ENCODE measurements at regions not wholly inside any gene's neighbourhood (a gene's known extent, or its start where the extent isn't known, plus 50 kb on each side); places are given as distances from the start of the nearest gene placed in this dataset.
A peak's percentile ranks its signal among the peaks of the same experiment; 100 is the strongest.

DNA sequence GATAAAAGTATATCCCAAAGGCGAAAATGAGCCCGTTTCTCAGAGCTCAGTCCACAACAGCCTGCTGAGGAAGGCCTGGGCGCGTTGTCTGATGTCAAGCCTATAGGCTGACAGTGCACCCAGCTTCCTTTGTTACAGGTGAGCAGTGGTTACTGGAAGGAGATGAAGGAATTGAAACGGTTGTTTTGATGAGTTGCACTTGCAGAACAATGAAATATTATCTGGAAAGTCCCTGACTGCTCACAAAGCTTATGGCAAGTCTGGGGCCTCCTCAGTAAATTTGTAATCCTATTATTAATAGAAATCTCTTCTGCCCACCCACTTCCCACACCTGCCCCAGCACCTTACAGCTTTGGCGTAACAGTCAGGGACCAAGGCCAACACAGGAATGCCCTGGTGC, 77.8 kb downstream of the C11orf91 start:
- no peaks in the 10 kb centered on the region for H3K27me3 ChIP-seq (ENCODE audit: insufficient read depth, poor library complexity, severe bottlenecking)
- ATAC-seq (ENCODE audit: low read depth) (no peak), DNase-seq (ENCODE audit: low spot score) (no peak)
- TF ChIP-seq, protein P1, sequence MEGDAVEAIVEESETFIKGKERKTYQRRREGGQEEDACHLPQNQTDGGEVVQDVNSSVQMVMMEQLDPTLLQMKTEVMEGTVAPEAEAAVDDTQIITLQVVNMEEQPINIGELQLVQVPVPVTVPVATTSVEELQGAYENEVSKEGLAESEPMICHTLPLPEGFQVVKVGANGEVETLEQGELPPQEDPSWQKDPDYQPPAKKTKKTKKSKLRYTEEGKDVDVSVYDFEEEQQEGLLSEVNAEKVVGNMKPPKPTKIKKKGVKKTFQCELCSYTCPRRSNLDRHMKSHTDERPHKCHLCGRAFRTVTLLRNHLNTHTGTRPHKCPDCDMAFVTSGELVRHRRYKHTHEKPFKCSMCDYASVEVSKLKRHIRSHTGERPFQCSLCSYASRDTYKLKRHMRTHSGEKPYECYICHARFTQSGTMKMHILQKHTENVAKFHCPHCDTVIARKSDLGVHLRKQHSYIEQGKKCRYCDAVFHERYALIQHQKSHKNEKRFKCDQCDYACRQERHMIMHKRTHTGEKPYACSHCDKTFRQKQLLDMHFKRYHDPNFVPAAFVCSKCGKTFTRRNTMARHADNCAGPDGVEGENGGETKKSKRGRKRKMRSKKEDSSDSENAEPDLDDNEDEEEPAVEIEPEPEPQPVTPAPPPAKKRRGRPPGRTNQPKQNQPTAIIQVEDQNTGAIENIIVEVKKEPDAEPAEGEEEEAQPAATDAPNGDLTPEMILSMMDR (IDR thresholded peaks at IDR 0.05; ENCODE audit: poor library complexity, severe bottlenecking) = no peak
- H3K27ac ChIP-seq (ENCODE audit: poor library complexity, severe bottlenecking) = no peak overlapping the region
- no peaks in the 10 kb centered on the region for H3K9me3 ChIP-seq (ENCODE audit: severe bottlenecking)
- no peak overlapping the region for H3K4me3 ChIP-seq (ENCODE audit: severe bottlenecking)
- H3K4me1 ChIP-seq (ENCODE audit: insufficient read depth, poor library complexity, severe bottlenecking) = peaks cover 17% of the 10 kb centered on the region
- peaks cover 7% of the 10 kb centered on the region; the same call in 1 of the 2 replicates for H3K36me3 ChIP-seq (ENCODE audit: low read depth)

DNA sequence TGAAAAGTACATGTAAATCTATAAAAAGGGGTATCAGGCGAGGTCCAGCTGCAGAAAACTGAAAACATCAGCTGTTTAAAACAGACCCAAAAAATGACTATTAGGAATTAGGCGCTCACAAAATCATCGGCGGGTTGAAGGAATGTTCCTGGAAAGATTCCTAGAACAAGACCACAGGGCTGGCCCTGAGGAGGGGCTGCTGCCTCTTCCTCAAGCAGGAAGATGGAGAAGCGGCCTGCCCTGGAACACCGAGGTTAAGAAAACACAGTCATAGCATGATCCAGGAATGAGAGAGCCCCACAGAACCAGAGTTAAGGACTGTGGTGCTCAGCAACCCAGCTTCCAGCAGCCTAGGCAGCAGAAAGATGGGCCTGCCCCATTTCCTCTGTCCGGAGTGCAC, 78.4 kb downstream of the C11orf91 start:
- Histone ChIP-seq H3K4me3 (ENCODE audit: severe bottlenecking) (no peak overlapping the region), H3K9me3 (ENCODE audit: severe bottlenecking) (no peaks in the 10 kb centered on the region), H3K4me1 (ENCODE audit: insufficient read depth, poor library complexity, severe bottlenecking) (peaks cover 21% of the 10 kb centered on the region), H3K27me3 (ENCODE audit: insufficient read depth, poor library complexity, severe bottlenecking) (no peaks in the 10 kb centered on the region), H3K36me3 (ENCODE audit: low read depth) (peaks cover 7% of the 10 kb centered on the region; the same call in 1 of the 2 replicates), H3K27ac (ENCODE audit: poor library complexity, severe bottlenecking) (no peak overlapping the region)
- TF ChIP-seq, protein P1 (IDR thresholded peaks at IDR 0.05; ENCODE audit: poor library complexity, severe bottlenecking) = no peak
- ATAC-seq (ENCODE audit: low read depth) (no peak), DNase-seq (ENCODE audit: low spot score) (no peak)

DNA sequence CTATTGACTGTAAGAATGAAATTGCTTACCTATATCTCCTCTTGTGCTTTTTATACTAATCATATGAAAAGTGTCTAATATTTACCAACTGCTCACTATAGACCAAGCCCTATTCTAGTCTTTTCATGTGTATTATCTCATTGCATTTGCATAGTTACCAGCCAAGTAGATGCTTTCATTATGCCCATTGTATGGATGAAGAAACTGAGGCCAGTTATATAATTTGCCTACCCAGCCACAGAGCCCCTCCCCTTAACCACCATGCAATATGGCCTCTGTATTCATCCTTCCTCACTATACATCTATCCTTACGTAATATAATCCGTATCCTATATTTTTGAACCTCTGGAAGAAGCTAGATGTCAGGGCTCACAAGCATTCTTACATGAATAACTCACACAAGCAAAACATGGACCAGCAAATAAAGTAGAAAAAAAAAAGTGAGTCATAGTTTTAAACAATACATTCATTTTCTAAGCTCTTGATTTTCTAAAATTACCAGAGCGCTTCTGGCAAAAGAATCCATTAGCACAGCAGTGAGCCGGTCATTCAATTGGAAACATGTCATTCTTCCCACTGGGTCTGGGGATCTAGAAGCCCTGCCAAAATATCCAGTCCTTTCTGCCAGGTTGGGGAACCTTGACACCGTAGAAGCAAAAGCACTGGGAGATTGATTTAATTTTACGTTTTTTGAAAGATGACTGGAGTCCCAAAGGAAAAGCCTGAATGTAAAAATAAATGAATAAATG, 80.0 kb downstream of the C11orf91 start:
- Histone ChIP-seq H3K27me3 (ENCODE audit: insufficient read depth, poor library complexity, severe bottlenecking) (no peaks in the 10 kb centered on the region), H3K4me3 (ENCODE audit: severe bottlenecking) (no peak overlapping the region), H3K9me3 (ENCODE audit: severe bottlenecking) (no peaks in the 10 kb centered on the region), H3K27ac (ENCODE audit: poor library complexity, severe bottlenecking) (peak overlapping the region; percentile 38), H3K4me1 (ENCODE audit: insufficient read depth, poor library complexity, severe bottlenecking) (peaks cover 22% of the 10 kb centered on the region), H3K36me3 (ENCODE audit: low read depth) (peaks cover 7% of the 10 kb centered on the region; the same call in 1 of the 2 replicates)
- TF ChIP-seq, protein P1 (IDR thresholded peaks at IDR 0.05; ENCODE audit: poor library complexity, severe bottlenecking) = no peak
- ATAC-seq (ENCODE audit: low read depth) (no peak; the same call in 2 of the 3 replicates), DNase-seq (ENCODE audit: low spot score) (no peak)

DNA sequence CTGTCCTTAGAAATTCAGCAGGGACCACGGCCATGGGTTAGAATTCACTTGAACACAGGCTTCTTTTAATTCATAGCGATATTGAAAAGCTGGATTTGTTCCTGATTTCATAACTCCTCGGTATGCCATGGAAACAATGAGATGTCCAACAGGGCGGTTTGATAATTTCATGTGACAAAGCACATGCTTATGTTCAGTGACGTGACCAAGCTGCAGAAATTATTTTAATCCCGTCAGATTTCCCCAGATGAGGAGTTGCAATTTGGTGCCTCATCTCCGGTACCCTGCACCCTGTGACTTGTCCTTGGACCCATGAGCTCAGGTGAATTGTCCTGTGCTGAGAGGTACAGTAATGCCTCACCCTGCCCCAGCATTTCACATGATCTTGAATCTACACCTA, 81.7 kb downstream of the C11orf91 start:
- Histone ChIP-seq H3K27ac (ENCODE audit: poor library complexity, severe bottlenecking) (no peak overlapping the region), H3K9me3 (ENCODE audit: severe bottlenecking) (no peaks in the 10 kb centered on the region), H3K4me1 (ENCODE audit: insufficient read depth, poor library complexity, severe bottlenecking) (peaks cover 23% of the 10 kb centered on the region), H3K36me3 (ENCODE audit: low read depth) (peaks cover 7% of the 10 kb centered on the region; the same call in 1 of the 2 replicates), H3K4me3 (ENCODE audit: severe bottlenecking) (no peak overlapping the region), H3K27me3 (ENCODE audit: insufficient read depth, poor library complexity, severe bottlenecking) (no peaks in the 10 kb centered on the region)
- TF ChIP-seq, protein P1 (IDR thresholded peaks at IDR 0.05; ENCODE audit: poor library complexity, severe bottlenecking) = no peak
- DNase-seq (ENCODE audit: low spot score) (no peak), ATAC-seq (ENCODE audit: low read depth) (no peak)

DNA sequence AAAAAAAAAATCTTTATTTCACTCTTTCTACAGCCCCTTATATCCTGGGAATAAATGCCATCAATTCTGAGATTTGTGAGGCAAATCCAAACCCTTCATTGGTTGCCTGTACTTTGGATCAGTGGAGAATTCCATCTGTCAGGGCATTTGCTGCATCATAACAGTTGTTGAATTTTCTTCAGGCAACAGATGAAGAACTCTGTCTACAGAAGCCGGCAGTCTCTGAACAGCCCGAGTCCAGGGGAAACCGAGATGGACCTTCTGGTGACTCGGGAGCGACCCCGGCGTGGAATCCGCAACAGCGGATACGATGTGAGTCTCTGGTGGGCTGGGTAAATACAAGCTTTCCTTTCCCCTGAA, 82.3 kb downstream of the C11orf91 start:
- Histone ChIP-seq H3K27me3 (ENCODE audit: insufficient read depth, poor library complexity, severe bottlenecking) (no peaks in the 10 kb centered on the region), H3K27ac (ENCODE audit: poor library complexity, severe bottlenecking) (no peak overlapping the region), H3K4me1 (ENCODE audit: insufficient read depth, poor library complexity, severe bottlenecking) (peaks cover 23% of the 10 kb centered on the region), H3K9me3 (ENCODE audit: severe bottlenecking) (no peaks in the 10 kb centered on the region), H3K36me3 (ENCODE audit: low read depth) (peaks cover 7% of the 10 kb centered on the region; the same call in 1 of the 2 replicates), H3K4me3 (ENCODE audit: severe bottlenecking) (no peak overlapping the region)
- TF ChIP-seq, protein P1 (IDR thresholded peaks at IDR 0.05; ENCODE audit: poor library complexity, severe bottlenecking) = no peak
- ATAC-seq (ENCODE audit: low read depth) = no peak
- no peak for DNase-seq (ENCODE audit: low spot score)

All from RWPE2 (cell line).